RCC 7860 (cell line): ENCODE measurements at regions not wholly inside any gene's neighbourhood (a gene's known extent, or its start where the extent isn't known, plus 50 kb on each side); places are given as distances from the start of the nearest gene placed in this dataset.
"Not testable (repeated sequence)": the region's sequence is repeated elsewhere in the genome, so short reads cannot be mapped to it uniquely, and the experiment has no call there.

Source experiments
- DNase-seq: peaks from one replicate; pipeline ENCODE4 v3.0.0-alpha.2; 2015; ENCODE audit warnings: low spot score
- FAIRE-seq: peaks from 2 replicates; lab custom pipeline; 2012; peaks lifted over from hg19 to GRCh38; lab: Jason Lieb, UNC

DNA sequence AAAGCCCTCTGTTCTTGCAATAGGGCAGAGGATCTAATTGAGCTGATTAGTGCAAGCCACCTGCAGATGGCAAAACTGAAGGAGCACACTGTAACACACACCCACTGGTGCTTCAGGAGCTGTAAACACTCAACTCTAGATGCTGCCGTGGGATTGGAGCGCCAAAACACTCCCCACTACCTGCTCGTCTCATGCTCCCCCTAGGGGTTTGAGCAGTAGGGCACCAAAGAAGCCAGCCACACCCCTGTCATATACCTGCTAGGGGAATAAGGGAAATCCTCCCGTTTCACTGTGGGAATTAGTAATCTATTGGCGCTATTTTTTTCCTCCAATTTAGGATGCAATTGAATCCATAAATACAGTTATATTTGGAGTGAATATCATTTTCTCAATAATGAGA is 360.2 kb downstream of the GLUD2 start:
- DNase-seq (no peak), FAIRE-seq (no peak)

DNA sequence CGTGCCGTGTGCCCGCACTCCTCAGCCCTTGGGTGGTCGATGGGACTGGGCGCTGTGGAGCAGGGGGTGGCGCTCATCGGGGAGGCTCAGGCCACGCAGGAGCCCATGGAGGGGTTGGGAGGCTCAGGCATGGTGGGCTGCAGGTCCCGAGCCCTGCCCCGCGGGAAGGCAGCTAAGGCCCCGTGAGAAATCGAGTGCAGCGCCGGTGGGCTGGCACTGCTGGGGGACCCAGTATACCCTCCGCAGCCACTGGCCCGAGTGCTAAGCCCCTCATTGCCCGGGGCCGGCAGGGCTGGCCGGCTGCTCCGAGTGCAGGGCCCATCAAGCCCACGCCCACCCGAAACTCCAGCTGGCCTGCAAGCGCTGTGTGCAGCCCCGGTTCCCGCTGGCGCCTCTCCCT is 384.1 kb downstream of the GLUD2 start:
- DNase-seq, FAIRE-seq: not testable (repeated sequence)

DNA sequence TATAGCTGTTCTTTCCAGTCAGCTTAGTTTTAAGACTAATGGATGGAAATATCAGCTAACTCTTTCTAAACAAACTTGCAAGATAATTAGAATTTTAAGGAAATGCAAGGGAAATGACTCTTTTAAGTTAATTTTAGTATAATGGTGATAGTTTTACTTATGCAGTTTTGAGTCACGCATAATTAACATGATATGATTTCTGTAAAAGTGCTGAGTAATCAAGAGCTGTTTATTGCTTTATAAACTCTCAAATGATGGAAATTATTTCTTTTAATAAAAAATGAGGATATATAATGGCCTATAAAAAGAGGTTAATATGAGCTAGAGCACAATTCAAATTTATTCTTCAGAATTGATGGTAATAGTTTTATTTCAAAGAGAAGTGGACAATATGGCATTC is 385.9 kb downstream of the GLUD2 start:
- FAIRE-seq, result no peak

DNA sequence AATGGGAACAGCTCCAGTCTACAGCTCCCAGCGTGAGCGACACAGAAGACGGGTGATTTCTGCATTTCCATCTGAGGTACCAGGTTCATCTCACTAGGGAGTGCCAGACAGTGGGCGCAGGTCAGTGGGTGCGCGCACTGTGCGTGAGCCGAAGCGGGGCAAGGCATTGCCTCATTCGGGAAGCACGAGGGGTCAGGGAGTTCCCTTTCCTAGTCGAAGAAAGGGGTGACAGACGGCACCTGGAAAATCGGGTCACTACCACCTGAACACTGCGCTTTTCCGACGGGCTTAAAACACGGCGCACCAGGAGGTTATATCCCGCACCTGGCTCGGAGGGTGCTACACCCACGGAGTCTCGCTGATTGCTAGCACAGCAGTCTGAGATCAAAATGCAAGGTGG is 390.3 kb downstream of the GLUD2 start:
- not testable (repeated sequence) for FAIRE-seq, DNase-seq

More for the DNA sequence above, 385.9 kb downstream of the GLUD2 start:
- DNase-seq, result no peak

DNA sequence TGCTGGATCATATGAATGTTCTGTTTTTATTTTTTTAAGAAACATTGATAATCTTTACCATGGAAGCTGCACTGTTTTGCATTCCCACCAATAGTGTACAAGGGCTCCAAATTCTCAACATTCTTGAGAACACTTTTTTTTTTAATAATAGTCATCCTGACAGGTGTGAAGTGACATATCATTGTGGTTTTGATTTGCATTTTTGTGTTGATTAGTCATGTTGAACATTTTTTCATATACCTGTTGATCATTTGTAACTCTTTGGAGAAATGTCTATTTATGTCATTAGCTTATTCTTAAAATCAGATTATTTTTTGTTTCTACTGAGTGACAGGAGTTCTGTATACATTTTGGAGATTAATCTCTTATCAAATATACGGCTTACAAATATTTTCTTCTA is 408.5 kb downstream of the GLUD2 start:
- DNase-seq, result no peak
- FAIRE-seq, result no peak

DNA sequence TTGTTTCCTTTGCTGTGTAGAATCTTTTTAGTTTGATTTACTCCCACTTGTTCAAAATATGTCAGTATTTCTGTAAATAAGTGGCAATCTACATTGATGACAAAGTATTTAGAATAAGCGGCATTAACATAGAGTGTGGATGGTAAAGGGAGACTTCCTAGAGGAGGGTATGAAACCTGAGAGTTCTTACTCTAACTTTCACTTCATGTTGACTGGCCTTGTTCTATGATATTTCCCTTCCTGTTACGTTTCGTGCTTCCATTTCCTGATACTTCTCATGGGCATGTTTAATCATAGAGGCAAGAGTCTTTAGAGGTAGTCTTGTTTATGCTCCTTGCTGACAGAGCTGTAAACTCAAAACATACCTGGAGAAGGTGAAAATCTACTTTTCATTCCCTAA is 408.9 kb downstream of the GLUD2 start:
- DNase-seq (no peak), FAIRE-seq (no peak)

DNA sequence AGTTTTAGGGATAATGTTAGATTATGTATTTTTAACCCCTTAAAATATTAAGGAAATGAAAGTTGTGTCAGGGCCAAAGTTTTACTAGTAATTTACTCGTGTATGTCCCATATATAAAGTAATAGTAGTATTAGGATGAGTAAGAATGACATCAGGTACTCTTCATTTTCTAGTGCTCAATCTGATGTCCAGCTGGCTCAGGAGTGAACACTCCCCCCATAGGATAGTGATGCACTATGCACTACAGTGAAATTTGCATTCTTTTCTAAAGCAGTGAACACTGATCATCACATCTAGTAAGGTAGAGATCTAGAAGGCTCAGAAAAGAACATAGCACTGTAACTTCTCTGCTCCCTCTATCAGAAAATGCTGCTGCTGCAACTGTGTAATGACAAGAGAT is 409.7 kb downstream of the GLUD2 start:
- DNase-seq (no peak), FAIRE-seq (no peak)

DNA sequence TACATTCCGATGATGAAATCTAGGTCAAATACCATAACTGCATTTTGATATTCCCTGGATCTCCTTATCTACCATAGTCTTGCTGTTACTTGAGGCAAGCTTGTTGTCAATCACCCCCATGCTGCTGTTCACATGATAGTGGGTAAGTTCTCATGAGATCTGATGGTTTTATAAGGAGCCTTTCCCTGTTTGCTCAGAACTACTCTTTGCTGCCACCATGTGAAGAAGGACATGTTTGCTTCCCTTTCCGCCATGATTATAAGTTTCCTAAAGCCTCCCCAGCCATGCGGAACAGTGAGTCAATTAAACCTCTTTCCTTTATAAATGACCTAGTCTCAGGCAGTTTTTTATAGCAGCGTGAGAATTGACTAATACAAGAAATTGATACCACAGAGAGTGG is 432.0 kb downstream of the GLUD2 start:
- FAIRE-seq, result peak; percentile 66
- DNase-seq, result peak; percentile 6

DNA sequence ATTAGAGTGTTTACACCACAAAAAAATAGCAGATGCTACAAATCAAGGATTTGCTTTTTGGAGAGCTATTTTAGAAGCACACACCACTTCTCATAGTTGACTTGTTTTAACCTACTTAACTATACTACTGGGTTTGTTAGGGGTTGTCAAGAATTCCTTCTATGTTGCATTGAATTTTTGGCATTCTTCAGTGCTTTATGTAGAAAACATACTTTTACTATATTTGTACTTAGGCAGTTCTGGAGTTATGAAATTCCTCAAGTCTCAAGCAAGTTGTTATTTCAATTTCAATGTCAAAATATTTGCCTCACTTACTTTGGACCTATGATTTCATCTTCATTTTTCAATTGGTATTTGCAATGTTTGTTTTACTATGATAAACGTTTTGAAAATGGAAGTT is 449.6 kb downstream of the GLUD2 start:
- no peak for FAIRE-seq
- DNase-seq, result no peak

DNA sequence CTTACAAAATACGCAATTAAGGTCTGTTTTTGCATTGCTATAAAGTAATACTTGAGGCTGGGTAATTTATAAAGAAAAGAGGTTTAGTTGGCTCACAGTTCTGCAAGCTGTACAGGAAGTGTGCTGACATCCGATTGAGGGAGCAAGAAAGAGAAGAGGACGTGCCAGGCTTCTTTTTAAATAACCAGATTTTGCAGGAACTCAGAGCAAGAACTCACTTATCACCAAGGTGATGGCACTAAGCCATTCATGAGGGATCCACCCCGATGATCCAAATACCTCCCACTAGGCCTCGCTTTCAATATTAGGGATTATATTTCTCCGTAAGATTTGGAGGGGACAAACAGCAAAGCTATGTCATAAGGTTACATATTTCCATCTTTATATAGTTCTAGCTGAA is 456.7 kb downstream of the GLUD2 start:
- FAIRE-seq, result no peak
- DNase-seq, result no peak

DNA sequence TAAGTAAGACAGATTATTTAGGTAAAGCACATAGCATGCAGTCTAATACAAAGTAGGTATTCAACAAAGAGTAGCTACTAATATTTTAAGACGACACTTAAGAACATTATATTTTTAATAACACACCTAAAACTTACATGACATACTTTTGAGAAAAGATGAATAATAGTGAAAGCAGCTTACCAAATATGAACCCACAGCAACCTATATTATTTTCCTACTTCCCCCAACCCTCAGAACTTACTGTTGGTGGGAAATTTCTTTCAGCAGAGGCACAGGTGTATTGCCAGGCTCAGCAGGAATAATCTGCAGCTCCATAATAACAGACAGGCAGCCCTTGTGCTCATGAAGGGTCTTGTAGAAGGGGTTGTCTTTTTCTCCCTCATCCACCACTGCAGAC is 498.9 kb downstream of the GLUD2 start:
- DNase-seq (no peak), FAIRE-seq (no peak)

DNA sequence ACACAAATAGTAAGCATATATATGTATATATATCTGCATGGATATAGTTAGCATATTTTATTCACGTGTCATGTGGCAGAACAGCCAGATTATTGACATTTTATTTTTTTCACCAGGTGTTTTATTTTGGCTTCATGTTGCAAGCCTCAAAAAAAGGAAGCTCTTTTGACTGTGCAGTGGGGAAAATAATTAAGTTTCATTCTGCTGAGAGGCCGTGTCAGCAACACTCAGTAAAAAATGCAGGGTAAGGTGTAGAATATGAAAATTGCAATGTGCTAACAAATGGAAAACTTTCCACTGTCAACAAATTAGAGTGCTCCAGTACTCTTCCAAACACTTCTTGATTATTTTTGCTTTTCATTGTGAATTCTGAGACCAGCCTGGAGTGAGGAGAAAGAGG is 511.5 kb downstream of the GLUD2 start:
- no peak for DNase-seq

DNA sequence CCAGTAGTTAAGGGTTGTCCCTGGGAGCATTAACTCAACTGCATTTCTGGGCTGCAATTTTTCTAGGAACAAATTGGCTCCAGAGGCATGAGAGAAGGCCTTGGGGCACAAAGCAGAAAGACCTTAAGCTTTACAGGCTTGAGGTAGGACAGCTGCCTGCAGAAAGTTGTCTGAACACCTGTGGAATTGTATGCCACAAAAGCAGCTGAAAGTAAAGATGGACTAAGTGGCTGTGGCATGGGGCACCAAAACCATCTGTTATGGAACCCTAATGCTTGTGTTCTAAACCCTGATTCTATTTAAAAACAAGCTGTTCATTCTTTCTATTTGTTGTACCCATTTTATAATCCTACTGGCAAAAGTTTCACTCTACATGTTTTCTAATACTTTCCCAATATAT is 515.2 kb downstream of the GLUD2 start:
- FAIRE-seq (no peak), DNase-seq (no peak)

More for the DNA sequence above, 511.5 kb downstream of the GLUD2 start:
- FAIRE-seq, result no peak

DNA sequence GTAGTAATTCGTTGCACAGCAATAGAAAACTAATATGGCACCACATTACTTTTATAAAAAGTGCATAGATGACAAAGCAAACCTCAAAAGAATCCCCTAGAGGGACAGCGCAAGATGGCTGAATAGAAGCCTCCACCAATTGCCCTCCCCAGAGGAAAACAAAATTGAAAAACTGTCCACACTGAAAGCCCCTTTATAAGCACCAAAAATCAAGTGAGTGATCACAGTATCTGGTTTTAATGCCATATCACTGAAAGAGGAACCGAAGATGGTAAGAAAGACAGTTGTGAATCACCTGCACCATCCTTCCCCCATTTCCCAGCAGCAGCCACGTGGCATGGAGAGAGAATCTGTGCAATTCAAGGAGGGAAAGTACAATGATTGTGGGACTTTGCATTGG is 522.2 kb downstream of the GLUD2 start:
- DNase-seq (no peak), FAIRE-seq (no peak)

DNA sequence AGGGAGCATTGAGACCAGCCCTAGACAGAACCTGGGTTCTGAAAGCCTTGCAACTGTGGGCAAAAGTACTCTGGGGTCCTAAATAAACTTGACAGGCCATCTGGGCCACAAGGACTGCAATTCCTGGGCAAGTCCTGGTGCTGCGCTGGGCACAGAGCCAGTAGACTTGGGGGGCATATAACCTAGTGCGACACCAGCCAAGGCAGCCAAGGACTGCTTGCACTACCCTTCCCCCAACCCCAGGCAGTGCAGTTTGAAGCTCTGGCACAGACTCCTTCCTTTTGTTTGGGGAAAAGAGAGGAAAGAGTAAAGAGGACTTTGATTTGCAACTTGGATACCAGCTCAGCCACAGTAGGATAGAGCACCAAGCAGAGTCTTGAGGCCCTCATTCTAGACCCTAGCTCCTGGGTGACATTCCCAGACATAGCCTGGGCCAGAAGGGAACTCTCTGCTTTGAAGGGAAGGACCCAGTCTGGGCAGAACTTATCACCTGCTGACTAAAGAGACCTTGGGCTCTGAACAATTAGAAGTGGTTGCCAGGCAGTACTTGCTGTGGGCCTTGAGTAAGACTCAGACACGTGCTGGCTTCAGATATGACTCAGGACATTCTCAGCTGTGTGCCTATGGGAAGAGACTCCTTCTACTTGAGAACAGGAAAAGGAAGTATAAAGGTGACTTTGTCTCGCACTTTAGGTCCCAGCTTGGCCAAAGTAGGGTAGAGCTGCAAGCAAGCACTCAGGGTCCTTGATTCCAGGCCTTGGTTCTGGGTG is 522.8 kb downstream of the GLUD2 start:
- FAIRE-seq, result no peak
- no peak for DNase-seq

DNA sequence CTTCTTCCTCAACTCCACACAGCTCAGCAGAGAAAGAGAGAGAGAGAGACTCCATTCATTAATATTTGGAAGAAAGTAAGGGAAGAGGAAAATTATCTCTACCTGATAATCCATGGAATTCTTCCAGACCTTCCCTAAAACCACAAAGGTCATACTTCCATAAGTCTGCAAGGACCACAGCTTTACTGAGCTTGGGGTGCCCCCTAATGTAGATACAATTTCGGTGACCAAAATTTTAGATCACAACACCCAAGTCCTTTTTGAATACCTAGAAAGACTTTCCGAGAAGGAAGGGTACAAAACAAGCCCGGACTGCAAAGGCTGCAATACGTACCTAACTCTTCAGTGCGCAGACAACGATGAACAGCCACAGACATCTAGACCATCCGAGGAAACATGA is 523.9 kb downstream of the GLUD2 start:
- no peak for FAIRE-seq
- no peak for DNase-seq

DNA sequence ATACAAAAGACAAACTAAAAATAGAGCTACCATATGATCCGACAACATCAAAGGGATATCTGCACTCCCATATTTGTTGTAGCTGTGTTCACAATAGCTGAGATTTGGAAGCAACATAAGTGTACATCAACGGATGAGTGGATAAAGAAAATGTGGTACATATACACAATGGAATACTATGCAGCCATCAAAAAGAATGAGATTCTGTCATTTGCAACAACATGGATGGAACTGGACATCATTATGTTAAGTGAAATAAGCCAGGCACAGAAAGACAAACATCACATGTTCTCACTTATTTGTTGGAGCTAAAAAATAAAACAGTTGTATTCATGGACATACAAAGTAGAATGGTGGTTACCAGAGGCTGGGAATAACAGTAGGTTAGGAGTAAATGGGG is 527.0 kb downstream of the GLUD2 start:
- DNase-seq, FAIRE-seq: not testable (repeated sequence)

DNA sequence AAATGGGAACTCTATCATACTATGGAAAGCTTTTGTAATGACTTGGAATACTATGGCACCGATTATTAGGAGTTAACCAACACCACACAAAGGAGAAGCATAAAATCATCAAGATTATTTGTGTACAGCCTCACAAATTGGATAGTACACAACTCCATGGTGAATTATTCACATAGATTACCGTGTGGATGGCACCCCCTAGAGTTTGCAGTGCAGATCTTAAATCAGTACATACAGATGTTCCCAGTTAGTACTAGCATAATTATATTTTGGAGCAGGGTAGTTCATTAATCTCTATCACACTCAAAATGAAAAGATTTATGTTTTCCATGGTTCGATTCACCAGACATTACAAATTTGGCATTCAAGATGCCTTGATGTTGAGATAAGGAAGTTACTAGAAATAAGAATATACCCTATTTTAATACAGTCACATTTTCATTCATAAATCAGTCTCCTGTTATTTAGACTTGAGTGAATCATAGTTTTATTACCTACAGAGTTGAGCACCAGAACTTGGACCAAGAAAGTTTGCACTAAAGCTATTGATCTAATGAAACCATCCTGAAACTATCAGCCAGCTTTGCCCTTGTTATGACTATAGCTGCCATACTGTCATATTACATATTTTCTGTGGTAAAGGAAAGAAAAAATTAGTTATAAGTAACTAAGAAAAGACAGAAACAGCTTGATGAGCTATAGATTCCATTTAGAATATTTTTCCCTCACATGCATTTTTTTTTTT is 531.8 kb downstream of the GLUD2 start:
- no peak for FAIRE-seq
- DNase-seq, result peak; percentile 3

DNA sequence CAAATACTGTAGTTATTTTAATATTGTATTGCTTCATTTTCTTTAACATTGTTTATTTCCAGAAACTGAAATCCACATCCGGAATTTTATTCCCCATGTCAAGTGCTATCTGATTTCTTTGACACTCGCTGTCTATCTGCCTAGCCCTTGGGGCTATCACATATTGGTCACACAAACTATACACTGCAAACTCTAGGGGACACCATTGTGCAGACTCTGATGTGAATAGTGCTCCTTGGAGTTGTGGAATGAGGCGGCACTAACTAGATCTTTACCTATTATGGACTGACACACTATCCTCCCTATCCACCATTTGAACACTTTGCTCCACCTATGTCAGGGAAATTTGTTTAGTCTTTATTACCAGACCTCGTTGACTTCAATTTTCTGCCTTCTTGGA is 534.5 kb downstream of the GLUD2 start:
- DNase-seq (no peak), FAIRE-seq (no peak)

DNA sequence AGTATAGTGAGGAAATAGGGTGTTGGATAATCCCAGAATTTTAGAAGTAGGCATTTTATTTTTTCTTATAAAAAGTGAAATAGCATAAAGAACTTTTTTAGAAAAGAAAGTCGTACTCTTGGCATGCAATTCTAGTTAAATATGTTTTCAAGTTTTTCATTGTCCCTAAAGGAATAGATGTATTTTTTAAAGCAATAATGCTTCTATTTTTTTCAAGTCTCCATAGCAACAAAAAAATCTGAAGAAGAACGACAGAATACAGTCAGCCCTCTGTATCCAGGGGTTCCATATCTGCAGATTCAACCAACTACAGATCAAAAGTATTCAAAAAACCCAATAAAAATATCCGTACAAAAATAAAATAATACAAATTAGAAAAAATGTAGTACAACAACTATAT is 538.2 kb downstream of the GLUD2 start:
- FAIRE-seq, result no peak
- DNase-seq, result no peak

DNA sequence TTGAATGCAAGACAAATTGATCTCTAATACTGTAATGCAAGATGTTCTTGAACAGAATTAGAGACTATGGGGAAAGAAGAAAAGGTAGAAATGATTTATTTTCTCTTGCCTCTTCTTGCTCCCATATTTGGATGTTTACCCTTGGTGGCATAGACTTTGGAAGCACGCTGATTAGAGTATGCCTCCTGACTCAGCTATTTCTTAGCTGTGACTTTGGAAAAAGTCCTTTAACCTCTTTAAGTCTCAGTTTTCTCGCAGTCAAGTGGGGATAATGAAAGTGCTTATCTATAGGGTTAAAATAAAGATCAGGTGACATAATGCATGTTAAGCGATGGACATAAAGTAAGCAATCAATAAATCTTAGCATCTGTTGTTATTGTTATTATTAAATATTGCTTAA is 545.5 kb downstream of the GLUD2 start:
- no peak for FAIRE-seq
- DNase-seq, result no peak

DNA sequence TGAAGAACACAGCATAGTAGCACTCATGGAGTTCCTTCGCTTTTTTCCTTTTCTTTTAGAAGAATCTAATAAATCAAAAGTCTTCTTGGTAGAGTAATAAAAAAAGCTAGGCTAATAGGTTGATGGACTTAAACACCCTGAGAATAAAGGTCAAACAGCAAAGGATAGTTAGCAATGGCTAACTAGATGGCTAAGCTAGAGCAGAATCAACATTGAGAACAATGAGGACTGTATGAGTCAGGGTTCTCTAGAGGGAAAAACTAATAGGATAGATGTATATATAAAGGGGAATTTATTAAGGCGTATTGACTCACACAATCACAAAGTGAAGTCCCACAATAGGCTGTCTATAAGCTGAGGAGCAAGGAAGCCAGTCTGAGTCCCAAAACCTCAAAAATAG is 550.9 kb downstream of the GLUD2 start:
- FAIRE-seq (no peak), DNase-seq (no peak)
